PC-3 (cell line): ENCODE measurements at regions not wholly inside any gene's neighbourhood (a gene's known extent, or its start where the extent isn't known, plus 50 kb on each side); places are given as distances from the start of the nearest gene placed in this dataset.

Experiments
- ATAC-seq: fragments of 200-7000 bp; cut with Tn5 transposase; 2 replicates; pipeline ENCODE4 v1.9.1; 2020; ENCODE audit warnings: mild to moderate bottlenecking, moderate library complexity
- BruUV-seq: library from RNA; stranded (reverse); fragments of 400-500 nt; replicated peaks from 2 replicates; lab custom pipeline; 2021; lab: Mats Ljungman, UMichigan
- CTCF ChIA-PET: fragments of 300-600 bp; sonication (Branson Sonifier 250); formaldehyde crosslinking; loops from one replicate; lab custom pipeline; 2022; ENCODE audit warnings: antibody characterized with exemption; lab: Charles Lee
- POLR2A ChIA-PET: fragments of 300-600 bp; sonication (Branson Sonifier 250); formaldehyde crosslinking; loops from one replicate; lab custom pipeline; 2022; ENCODE audit warnings: antibody characterized with exemption; ENCODE audit not compliant: unreplicated experiment; lab: Charles Lee
- DNase-seq: peaks from one replicate; pipeline ENCODE4 v3.0.0-alpha.2; 2015
- H2AFZ ChIP-seq: fragments of 300-600 bp; sonication (generic); 2 replicates; pipeline ENCODE4 v1.6.0; 2016; ENCODE audit warnings: antibody characterized with exemption, low read length
- H3F3A ChIP-seq: fragments of 300-600 bp; sonication (generic); one replicate; pipeline ENCODE4 v1.6.0; 2017; ENCODE audit warnings: antibody characterized with exemption, low read length, control low read depth, mild to moderate bottlenecking; ENCODE audit not compliant: unreplicated experiment
- H3K27ac ChIP-seq: fragments of 300-600 bp; sonication (generic); 2 replicates; pipeline ENCODE4 v1.5.1; 2016; ENCODE audit warnings: mild to moderate bottlenecking, low read length
- H3K27me3 ChIP-seq: fragments of 300-600 bp; sonication (generic); 2 replicates; pipeline ENCODE4 v1.6.1; 2016; ENCODE audit warnings: low read length, mixed read lengths
- H3K36me3 ChIP-seq: fragments of 300-600 bp; sonication (generic); 2 replicates; pipeline ENCODE4 v1.6.1; 2016; ENCODE audit warnings: low read depth, mixed run types, low read length, mixed read lengths
- H3K4me1 ChIP-seq: fragments of 300-600 bp; sonication (generic); 2 replicates; pipeline ENCODE4 v1.5.1; 2016; ENCODE audit warnings: low read length; ENCODE audit not compliant: insufficient read depth
- H3K4me2 ChIP-seq: fragments of 300-600 bp; sonication (generic); 2 replicates; pipeline ENCODE4 v1.6.0; 2016; ENCODE audit warnings: low read length
- H3K4me3 ChIP-seq: fragments of 300-600 bp; sonication (generic); 2 replicates; pipeline ENCODE4 v1.5.1; 2016; ENCODE audit warnings: mild to moderate bottlenecking, low read length, mixed read lengths
- H3K79me2 ChIP-seq: fragments of 300-600 bp; sonication (generic); 2 replicates; pipeline ENCODE4 v1.6.1; 2017; ENCODE audit warnings: low read length, mixed read lengths
- H3K9ac ChIP-seq: fragments of 300-600 bp; sonication (generic); 2 replicates; pipeline ENCODE4 v1.6.0; 2016; ENCODE audit warnings: mild to moderate bottlenecking, low read length
- H3K9me2 ChIP-seq: fragments of 300-600 bp; sonication (generic); replicated peaks from 2 replicates; pipeline ENCODE4 v1.6.1; 2016; ENCODE audit warnings: mixed run types, low read length, mixed read lengths
- H3K9me3 ChIP-seq: fragments of 300-600 bp; sonication (generic); 2 replicates; pipeline ENCODE4 v1.6.1; 2016; ENCODE audit warnings: low read length, mixed read lengths
- H4K20me1 ChIP-seq: fragments of 300-600 bp; sonication (generic); 2 replicates; pipeline ENCODE4 v1.6.1; 2016; ENCODE audit warnings: low read length, mixed read lengths
- EZH2 ChIP-seq: fragments of 300-600 bp; sonication (generic); IDR thresholded peaks from one replicate; pipeline ENCODE4 v1.6.1; 2017; ENCODE audit warnings: antibody characterized with exemption, mild to moderate bottlenecking, low read length; ENCODE audit not compliant: unreplicated experiment
- EZH2phosphoT487 ChIP-seq: fragments of 300-600 bp; sonication (generic); IDR thresholded peaks from 2 replicates; pipeline ENCODE4 v1.6.1; 2018; ENCODE audit warnings: mild to moderate bottlenecking, antibody characterized with exemption, low read length, borderline replicate concordance
- intact Hi-C: fragments of 100-400 bp; cut with micrococcal nuclease; formaldehyde crosslinking; loops from 2 replicates; pipeline ENCODE4 v1.9.0; 2023
- TF ChIP-seq, protein P1 (sequence below): fragments of 300-600 bp; sonication (generic); conservative IDR thresholded peaks from 2 replicates; pipeline ENCODE4 v1.5.1; 2017; ENCODE audit warnings: antibody characterized with exemption, low read depth, mild to moderate bottlenecking, low read length

DNA sequence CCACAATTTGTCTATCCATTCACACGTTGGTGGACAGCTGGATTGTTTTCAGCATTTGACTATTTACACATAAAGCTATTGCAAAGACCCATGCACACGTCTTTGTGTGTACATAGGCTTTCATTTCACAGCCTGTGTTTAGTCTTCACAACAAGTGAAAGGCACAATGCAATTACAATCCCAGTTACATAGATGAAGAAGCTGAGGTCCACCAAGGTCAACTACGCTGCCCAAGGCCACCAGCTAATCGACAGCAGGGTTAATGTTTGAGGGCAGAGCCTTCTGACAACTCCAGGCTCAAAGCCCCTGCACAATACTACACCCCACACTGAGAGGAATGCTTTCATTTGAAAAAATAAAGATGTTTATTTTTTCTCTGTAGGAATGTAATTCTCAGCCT is 93.6 kb upstream of the CDH13 start:
- Histone ChIP-seq H3K4me3 (no peak overlapping the region), H3K9me3 (no peaks in the 10 kb centered on the region), H3F3A (no peaks in the 10 kb centered on the region), H2AFZ (no peak overlapping the region), H4K20me1 (no peaks in the 10 kb centered on the region), H3K4me1 (no peaks in the 10 kb centered on the region), H3K27me3 (peaks cover 6% of the 10 kb centered on the region), H3K9me2 (no peaks in the 10 kb centered on the region), H3K27ac (no peak overlapping the region), H3K36me3 (no peaks in the 10 kb centered on the region), H3K9ac (no peak overlapping the region), H3K4me2 (no peak overlapping the region), H3K79me2 (no peaks in the 10 kb centered on the region)
- TF ChIP-seq EZH2 (no peak), EZH2phosphoT487 (no peak)
- TF ChIP-seq, protein P1, sequence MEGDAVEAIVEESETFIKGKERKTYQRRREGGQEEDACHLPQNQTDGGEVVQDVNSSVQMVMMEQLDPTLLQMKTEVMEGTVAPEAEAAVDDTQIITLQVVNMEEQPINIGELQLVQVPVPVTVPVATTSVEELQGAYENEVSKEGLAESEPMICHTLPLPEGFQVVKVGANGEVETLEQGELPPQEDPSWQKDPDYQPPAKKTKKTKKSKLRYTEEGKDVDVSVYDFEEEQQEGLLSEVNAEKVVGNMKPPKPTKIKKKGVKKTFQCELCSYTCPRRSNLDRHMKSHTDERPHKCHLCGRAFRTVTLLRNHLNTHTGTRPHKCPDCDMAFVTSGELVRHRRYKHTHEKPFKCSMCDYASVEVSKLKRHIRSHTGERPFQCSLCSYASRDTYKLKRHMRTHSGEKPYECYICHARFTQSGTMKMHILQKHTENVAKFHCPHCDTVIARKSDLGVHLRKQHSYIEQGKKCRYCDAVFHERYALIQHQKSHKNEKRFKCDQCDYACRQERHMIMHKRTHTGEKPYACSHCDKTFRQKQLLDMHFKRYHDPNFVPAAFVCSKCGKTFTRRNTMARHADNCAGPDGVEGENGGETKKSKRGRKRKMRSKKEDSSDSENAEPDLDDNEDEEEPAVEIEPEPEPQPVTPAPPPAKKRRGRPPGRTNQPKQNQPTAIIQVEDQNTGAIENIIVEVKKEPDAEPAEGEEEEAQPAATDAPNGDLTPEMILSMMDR: no peak
- ATAC-seq (no peak), DNase-seq (no peak)
- intact Hi-C loops: no loop called here
- POLR2A ChIA-PET: no interaction called here
- CTCF ChIA-PET: no interaction called here
- no TSS peak for BruUV-seq

DNA sequence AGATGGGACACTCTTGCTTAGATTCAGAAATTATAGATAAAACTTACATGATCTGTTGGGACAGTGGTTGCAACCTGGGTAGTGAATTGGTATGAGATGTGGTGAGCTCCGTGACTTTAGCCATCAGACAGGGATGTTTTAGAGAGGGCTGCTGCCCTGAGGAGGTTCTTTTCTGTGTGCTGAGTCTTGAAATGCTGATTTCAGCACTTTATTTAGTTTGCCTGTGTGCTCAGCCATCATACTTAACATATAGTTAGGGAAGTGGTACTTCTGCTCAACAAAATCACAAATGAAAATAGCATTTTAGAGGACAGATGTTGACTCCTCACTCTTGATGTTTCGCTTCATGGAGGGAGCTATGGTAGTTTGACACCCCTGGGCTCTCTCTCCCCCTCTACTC is 95.9 kb upstream of the CDH13 start:
- CTCF ChIA-PET: no interaction called here
- H3K9me2 ChIP-seq: no peaks in the 10 kb centered on the region
- DNase-seq: no peak
- no peaks in the 10 kb centered on the region for H3K9me3 ChIP-seq
- H3K4me3 ChIP-seq: no peak overlapping the region
- H3K27me3 ChIP-seq: peaks cover 6% of the 10 kb centered on the region
- H3K27ac ChIP-seq: no peak overlapping the region
- BruUV-seq: no TSS peak
- intact Hi-C loops: no loop called here
- H3K36me3 ChIP-seq: no peaks in the 10 kb centered on the region
- POLR2A ChIA-PET: no interaction called here
- H4K20me1 ChIP-seq: no peaks in the 10 kb centered on the region
- no peaks in the 10 kb centered on the region for H3F3A ChIP-seq
- H3K9ac ChIP-seq: no peak overlapping the region
- H2AFZ ChIP-seq: no peak overlapping the region
- no peak overlapping the region for H3K4me2 ChIP-seq
- TF ChIP-seq EZH2: no peak
- TF ChIP-seq EZH2phosphoT487: no peak
- TF ChIP-seq, protein P1: no peak
- no peak for ATAC-seq
- no peaks in the 10 kb centered on the region for H3K79me2 ChIP-seq
- no peaks in the 10 kb centered on the region for H3K4me1 ChIP-seq

DNA sequence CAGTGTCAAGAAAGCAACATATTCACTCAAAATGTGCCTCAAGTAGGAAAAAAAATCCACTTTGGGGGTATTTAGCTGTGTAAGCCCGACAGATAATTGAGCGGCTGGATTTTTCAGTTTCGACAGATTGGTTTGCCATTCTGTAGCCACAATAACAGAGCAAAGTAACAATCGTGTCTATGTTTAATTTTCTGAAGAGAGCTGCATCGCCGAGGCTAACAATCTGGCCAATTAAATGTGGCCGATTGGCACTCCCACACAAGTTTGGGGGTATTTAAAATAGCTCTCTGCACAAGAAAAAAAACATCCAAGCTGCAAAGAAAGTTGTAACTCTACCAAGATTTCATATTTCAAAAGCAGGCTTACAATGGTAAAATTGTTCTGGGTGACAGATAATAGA is 99.7 kb upstream of the CDH13 start:
- intact Hi-C loops: no loop called here
- Histone ChIP-seq H3K4me3 (no peak overlapping the region), H3K9me2 (no peaks in the 10 kb centered on the region), H4K20me1 (no peaks in the 10 kb centered on the region), H3K4me1 (no peaks in the 10 kb centered on the region), H3K4me2 (no peak overlapping the region), H3K27me3 (peaks cover 4% of the 10 kb centered on the region), H3F3A (no peaks in the 10 kb centered on the region), H3K79me2 (no peaks in the 10 kb centered on the region), H3K9ac (no peak overlapping the region), H3K27ac (no peak overlapping the region), H3K9me3 (no peaks in the 10 kb centered on the region), H2AFZ (no peak overlapping the region), H3K36me3 (no peaks in the 10 kb centered on the region)
- CTCF ChIA-PET: no interaction called here
- no TSS peak for BruUV-seq
- TF ChIP-seq EZH2 (no peak), EZH2phosphoT487 (no peak)
- TF ChIP-seq, protein P1: no peak
- no peak for ATAC-seq
- POLR2A ChIA-PET: no interaction called here
- no peak for DNase-seq
